Cerebellar cortex (tissue), 1 donor: ENCODE measurements at regions not wholly inside any gene's neighbourhood (a gene's known extent, or its start where the extent isn't known, plus 50 kb on each side); places are given as distances from the start of the nearest gene placed in this dataset.
"Not testable (repeated sequence)": the region's sequence is repeated elsewhere in the genome, so short reads cannot be mapped to it uniquely, and the experiment has no call there.

ENCODE experiments used
- DNase-seq: peaks from one replicate; pipeline ENCODE4 v3.0.0-alpha.2; 2015; ENCODE audit warnings: low spot score

GRCh38 chr5:53219174-53219573, 109.6 kb upstream of the MOCS2 start:
- no peak for DNase-seq

DNA sequence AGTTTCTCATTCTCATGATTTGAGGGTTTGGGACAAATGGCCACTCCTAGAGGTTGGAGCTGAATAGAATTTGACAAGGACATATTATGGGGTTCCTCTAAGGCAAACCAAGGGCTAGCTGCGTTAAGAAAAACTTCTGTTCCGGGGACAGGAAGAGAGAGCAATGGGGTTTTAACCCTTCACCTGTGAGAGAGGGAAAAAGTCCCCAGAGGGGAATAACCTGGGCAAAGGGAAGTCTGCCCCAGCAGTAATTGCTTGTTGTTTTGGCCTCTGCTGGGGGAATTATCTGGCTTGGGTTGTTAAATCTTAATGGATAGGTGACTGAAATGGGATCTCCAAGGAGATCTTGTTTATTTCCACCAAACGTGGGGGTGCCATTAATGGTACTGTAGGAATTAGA, 110.1 kb upstream of the MOCS2 start:
- no peak for DNase-seq

- DNase-seq, result no peak
Measured at GRCh38 chr5:53233645-53234405, 124.3 kb upstream of the MOCS2 start.

GRCh38 chr5:53236683-53237082, 127.1 kb upstream of the MOCS2 start:
- no peak for DNase-seq

DNA sequence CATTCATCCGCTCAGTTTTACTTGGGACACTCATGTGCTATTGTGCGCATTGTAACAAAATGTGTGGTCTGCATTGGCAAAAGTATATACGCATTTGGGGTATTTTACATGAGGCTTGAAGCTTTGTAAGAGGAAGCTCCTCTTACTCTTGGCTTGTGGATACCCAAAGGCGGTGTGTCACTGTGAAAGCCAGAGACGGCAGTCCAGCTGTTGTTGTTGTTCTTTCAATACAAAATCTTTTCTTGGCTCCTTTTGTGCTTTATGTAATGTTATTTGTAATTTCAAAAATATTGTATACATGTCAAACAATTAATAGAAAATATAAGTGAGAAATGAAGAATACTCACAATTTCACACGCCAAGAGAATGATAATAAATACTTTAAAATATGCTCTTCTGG, 128.3 kb upstream of the MOCS2 start:
- no peak for DNase-seq

GRCh38 chr5:53239301-53239990, 129.9 kb upstream of the MOCS2 start:
- no peak for DNase-seq

GRCh38 chr5:53240661-53241060, 131.1 kb upstream of the MOCS2 start:
- DNase-seq, result no peak

DNA sequence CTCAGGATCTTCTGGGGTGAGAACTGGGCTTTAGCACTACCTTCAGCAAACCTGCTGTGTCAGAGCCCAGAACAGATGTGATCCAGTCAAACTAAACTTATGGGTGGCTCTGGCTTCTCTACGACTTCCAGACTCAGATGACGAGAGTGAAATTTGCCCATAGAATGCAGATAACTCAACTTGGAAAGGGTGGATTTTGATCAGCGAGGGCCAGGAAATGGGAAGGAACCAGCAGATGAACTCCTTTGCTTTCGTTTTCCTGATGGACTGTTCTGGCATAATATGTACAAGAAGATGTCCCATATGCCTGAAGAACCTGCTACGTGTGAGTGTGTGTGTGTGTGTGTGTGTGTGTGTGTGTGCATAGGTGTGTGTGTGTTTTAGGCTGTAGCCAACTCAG, 132.0 kb upstream of the MOCS2 start:
- no peak for DNase-seq

- no peak for DNase-seq
Measured at GRCh38 chr5:53243403-53243802, 133.8 kb upstream of the MOCS2 start.

DNA sequence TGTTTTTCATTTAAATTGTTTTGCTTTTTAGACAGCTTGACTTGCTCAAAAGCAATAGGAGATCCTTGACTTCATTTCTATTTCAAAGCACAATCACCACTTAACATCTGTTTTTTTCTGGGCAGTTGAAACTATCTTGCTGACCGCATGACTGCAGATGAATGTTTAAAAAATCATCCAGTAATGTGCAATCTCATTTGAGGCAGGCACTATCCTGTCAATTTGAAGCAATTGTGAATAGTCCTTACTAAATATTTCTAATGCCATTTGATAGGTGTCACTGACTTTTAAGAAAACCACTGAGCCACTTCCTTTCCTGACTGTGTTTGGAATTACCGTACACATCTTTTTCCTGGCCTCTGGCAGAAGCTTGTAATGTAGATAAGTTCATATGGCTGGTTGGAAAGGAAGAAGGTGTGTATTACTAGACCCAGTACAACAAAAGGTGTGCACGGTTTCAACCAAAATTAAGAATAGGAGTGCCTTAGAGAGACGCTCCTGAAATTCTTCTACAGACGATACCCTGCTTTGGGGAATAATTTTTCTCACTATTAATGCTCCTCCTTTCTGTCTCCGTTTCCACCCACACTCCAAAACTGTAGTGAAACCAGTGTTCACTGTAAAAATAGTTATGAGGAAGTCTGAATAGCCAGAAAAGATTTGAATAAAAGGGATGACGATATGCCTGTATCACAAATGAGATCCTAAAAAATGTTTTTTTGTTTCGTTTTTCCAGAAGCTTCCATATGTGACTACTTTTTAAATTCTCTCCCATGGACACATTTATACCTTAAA, 136.7 kb upstream of the MOCS2 start:
- DNase-seq, result no peak

- DNase-seq, result no peak
Measured at GRCh38 chr5:53249529-53250200, 140.1 kb upstream of the MOCS2 start.

GRCh38 chr5:53250201-53250550, 140.6 kb upstream of the MOCS2 start:
- no peak for DNase-seq

DNA sequence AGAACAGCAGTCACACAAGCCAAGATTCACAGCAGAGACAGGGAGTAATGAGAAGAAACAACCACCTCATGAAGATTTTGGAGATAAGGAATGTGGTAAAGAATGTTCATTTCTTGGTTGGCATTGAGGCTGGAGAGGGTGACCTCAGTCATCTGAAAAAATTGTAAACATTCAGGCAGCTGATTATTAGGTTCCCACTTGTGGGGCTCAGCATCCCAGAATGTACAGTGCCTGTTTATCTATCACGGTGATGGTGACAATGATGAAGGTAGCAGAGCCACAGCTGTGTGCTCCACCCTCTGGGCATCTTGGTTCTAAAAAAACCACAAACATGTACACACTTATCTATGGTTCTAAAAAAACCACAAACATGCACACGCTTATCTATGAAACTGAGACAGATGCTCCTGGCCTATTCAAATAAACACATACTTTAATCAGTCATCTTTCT, 143.9 kb upstream of the MOCS2 start:
- no peak for DNase-seq

- no peak for DNase-seq
Measured at GRCh38 chr5:53256746-53257145, 147.2 kb upstream of the MOCS2 start.

DNA sequence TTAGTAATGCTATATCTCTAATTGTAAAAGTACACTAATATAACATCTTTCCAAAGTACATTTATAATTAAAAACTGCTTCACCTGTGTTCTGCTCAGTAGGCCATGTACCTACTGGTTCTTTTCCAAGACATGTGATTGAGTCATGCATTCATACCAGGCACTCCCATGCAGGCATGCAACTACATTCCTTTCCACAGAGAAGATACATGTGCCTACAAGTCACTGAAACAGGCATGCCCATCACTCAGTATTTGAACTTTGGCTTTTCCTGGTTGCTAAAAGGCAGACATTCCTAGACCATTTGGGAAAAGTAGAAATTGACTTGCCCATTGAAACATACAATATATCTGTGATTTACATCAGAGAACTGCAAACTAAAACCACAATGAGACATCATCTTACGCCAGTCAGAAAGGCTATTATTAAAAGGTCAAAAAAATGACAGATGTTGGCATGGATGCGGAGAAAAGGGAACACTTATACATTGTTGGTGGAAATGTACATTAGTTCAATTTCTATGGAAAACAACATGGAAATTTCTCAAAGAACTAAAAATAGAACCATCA, 148.3 kb upstream of the MOCS2 start:
- no peak for DNase-seq

DNA sequence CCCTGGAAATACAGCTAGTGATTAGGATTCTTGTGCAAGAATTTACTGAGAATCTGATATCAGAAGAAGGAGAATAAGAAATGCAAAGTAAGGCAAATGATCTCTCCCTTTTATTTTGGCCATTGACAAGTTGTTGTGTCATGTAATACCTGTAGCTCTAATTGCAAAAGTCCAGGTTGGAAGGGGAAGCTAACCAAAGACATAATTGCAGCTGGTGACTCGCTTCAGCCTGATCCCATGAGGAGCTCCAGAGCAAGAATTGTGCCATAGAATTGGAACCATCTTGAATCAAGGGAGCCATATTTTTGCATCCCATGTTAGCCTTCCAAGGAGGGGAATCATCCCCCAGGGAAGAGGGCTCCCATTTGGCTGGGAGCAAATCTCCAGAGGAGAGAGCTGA, 149.6 kb upstream of the MOCS2 start:
- DNase-seq, result no peak

GRCh38 chr5:53260446-53260845, 150.9 kb upstream of the MOCS2 start:
- no peak for DNase-seq

DNA sequence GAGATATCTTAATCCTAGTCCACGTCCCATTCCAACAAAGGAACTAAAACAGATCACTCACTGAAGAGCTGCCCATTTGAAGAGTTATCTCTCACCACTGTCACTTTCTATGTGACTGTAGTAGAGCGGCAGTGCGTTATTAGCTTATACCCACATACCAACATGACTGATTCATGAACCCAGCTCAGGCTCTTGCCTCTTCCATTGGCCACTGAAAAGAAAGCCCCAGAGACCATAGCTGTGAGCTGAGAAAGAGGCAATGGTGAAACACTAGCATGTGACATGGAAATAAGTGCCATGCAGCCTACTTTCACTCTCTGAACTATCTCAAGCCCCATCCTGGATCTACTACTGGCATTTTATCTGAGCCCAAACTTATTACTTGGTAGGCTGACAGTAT, 151.7 kb upstream of the MOCS2 start:
- no peak for DNase-seq

GRCh38 chr5:53262348-53262970, 152.9 kb upstream of the MOCS2 start:
- DNase-seq, result no peak

DNA sequence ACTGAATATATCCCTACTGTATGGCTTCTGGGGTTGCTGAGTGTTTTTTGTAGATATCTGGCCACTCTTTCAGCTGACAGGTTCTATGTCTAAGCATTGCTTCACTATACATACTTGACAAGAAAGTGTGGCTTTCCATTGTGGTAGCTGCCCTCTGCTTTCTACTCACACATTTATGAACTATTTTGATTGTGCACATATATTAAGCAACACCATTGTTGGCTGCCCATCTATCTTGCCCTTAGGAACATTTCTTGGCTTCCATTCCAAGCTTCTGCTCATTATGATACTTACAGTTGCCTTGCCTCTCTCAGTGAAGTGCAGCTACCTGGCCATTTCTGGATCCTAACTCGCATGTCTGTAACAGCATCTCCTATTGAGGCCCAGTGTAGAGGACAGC, 153.6 kb upstream of the MOCS2 start:
- no peak for DNase-seq

DNA sequence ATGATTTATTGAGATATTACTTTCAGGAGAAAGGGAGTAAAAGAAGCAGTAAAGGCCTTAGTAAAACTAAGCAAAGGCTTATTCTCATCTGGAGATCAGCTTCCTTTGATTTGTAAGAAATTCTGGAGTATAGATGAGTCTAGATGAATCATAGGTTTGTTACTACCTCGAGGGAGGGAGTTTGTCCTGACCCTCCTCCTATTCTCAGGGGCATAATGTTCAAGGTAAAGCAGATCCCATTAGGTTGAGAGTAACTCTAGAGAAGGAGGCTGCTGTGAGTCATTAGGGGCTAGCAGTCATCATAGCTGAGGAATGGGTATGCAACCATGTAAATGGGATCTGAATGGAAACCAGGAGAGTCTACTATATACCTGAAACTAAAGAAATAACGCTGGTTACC, 155.5 kb upstream of the MOCS2 start:
- no peak for DNase-seq

DNA sequence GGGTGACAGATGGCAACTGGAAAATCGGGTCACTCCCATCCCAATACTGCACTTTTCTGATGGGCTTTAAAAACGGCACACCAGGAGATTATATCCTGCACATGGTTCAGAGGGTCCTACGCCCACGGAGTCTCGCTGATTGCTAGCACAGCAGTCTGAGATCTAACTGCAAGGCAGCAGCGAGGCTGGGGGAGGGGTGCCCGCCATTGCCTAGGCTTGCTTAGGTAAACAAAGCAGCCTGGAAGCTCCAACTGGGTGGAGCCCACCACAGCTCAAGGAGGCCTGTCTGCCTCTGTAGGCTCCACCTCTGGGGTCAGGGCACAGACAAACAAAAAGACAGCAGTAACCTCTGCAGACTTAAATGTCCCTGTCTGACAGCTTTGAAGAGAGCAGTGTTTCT, 158.7 kb upstream of the MOCS2 start:
- not testable (repeated sequence) for DNase-seq
